GM12878 (cell line): ENCODE measurements at regions not wholly inside any gene's neighbourhood (a gene's known extent, or its start where the extent isn't known, plus 50 kb on each side); places are given as distances from the start of the nearest gene placed in this dataset.

Source experiments
- ATAC-seq: fragments of 200-7000 bp; cut with Tn5 transposase; 3 replicates; pipeline ENCODE4 v1.9.1; 2020; ENCODE audit warnings: mild to moderate bottlenecking, moderate library complexity
- BruUV-seq: library from RNA; stranded (reverse); fragments of 400-500 nt; replicated peaks from 2 replicates; lab custom pipeline; 2021; lab: Mats Ljungman, UMichigan
- CTCF ChIA-PET: fragments of 300-600 bp; sonication (Branson Sonifier 250); formaldehyde crosslinking; extraction: SDS; loops from one replicate; lab custom pipeline; 2021; ENCODE audit warnings: inconsistent platforms; lab: Yijun Ruan, JAX
- POLR2A ChIA-PET: fragments of 350-600 bp; formaldehyde crosslinking; extraction: SDS; loops from one replicate; lab custom pipeline; 2021; ENCODE audit warnings: inconsistent platforms; lab: Charles Lee
- RAD21 ChIA-PET: fragments of 300-600 bp; sonication (Branson Sonifier 250); formaldehyde crosslinking; loops from one replicate; lab custom pipeline; 2023; ENCODE audit warnings: antibody characterized with exemption; ENCODE audit not compliant: unreplicated experiment; lab: Charles Lee
- SMC1A ChIA-PET: fragments of 300-600 bp; sonication (Branson Sonifier 250); formaldehyde crosslinking; loops from one replicate; lab custom pipeline; 2023; ENCODE audit not compliant: unreplicated experiment, uncharacterized antibody; lab: Charles Lee
- DNase-seq: peaks from one replicate; pipeline ENCODE4 v3.0.0-alpha.2; 2011; ENCODE audit warnings: low read depth, low spot score
- FAIRE-seq: peaks from 3 replicates; lab custom pipeline; 2011; peaks lifted over from hg19 to GRCh38; lab: Jason Lieb, UNC
- H2AFZ ChIP-seq: 2 replicates; pipeline ENCODE4 v1.6.0; 2011; ENCODE audit warnings: low read depth, low read length, control low read depth; ENCODE audit not compliant: control insufficient read depth
- H3K27ac ChIP-seq: 2 replicates; pipeline ENCODE4 v1.5.1; 2011; ENCODE audit warnings: control low read depth; ENCODE audit not compliant: control insufficient read depth, insufficient read depth
- H3K27me3 ChIP-seq, 2 experiments: replicated peaks in 1 of 2; 2 replicates each; pipeline versions ENCODE4 v1.6.0 to v1.6.1; 2011; ENCODE audit warnings: low read length in 1 of 2; ENCODE audit not compliant: control insufficient read depth in 2 of 2, insufficient read depth in 2 of 2
- H3K36me3 ChIP-seq, 2 experiments: 2 replicates each; pipeline ENCODE4 v1.5.1; 2011; ENCODE audit warnings: low read length in 1 of 2; ENCODE audit not compliant: control insufficient read depth in 2 of 2, insufficient read depth in 2 of 2
- H3K4me1 ChIP-seq: 2 replicates; pipeline ENCODE4 v1.6.1; 2011; ENCODE audit warnings: mild to moderate bottlenecking, low read length, moderate library complexity, mixed read lengths; ENCODE audit not compliant: control insufficient read depth, insufficient read depth
- H3K4me2 ChIP-seq: 2 replicates; pipeline ENCODE4 v1.6.0; 2011; ENCODE audit warnings: control low read depth; ENCODE audit not compliant: control insufficient read depth, insufficient read depth
- H3K4me3 ChIP-seq: fragments of 200-600 bp; sonication (generic); 2 replicates; pipeline ENCODE4 v1.5.1; 2016
- H3K79me2 ChIP-seq: 2 replicates; pipeline ENCODE4 v1.6.0; 2011; ENCODE audit warnings: low read length; ENCODE audit not compliant: control insufficient read depth, insufficient read depth
- H3K9ac ChIP-seq: 2 replicates; pipeline ENCODE4 v1.8.0; 2011; ENCODE audit warnings: low read length, control low read depth, mixed read lengths; ENCODE audit not compliant: control insufficient read depth, insufficient read depth
- H3K9me3 ChIP-seq: replicated peaks from 3 replicates; pipeline ENCODE4 v1.5.1; 2011; ENCODE audit warnings: mild to moderate bottlenecking, low read length; ENCODE audit not compliant: control insufficient read depth, insufficient read depth
- H4K20me1 ChIP-seq: 2 replicates; pipeline ENCODE4 v1.6.0; 2011; ENCODE audit not compliant: control insufficient read depth, insufficient read depth
- BMI1 ChIP-seq: fragments of 450-650 bp; IDR thresholded peaks from 2 replicates; pipeline ENCODE4 v1.6.1; 2016; ENCODE audit warnings: mild to moderate bottlenecking, moderate library complexity, borderline replicate concordance
- ETV6 ChIP-seq, 2 experiments: fragments of 450-650 bp in 1 of 2; IDR thresholded peaks in 1 of 2; conservative IDR thresholded peaks in 1 of 2; 2 replicates each; pipeline ENCODE4 v1.6.1; 2014; ENCODE audit warnings: antibody characterized with exemption in 1 of 2, borderline replicate concordance in 1 of 2, low read depth in 1 of 2, mild to moderate bottlenecking in 1 of 2, moderate library complexity in 1 of 2
- EZH2 ChIP-seq: IDR thresholded peaks from 2 replicates; pipeline ENCODE4 v1.6.1; 2012; ENCODE audit warnings: low read depth, mild to moderate bottlenecking, control low read depth, inconsistent platforms, low read length, borderline replicate concordance; ENCODE audit not compliant: control insufficient read depth
- HDAC2 ChIP-seq: fragments of 200-600 bp; sonication (generic); IDR thresholded peaks from 2 replicates; pipeline ENCODE4 v1.6.1; 2017
- IRF3 ChIP-seq: fragments of 450-650 bp; IDR thresholded peaks from 2 replicates; pipeline ENCODE4 v1.6.1; 2014; ENCODE audit warnings: mild to moderate bottlenecking
- MEF2B ChIP-seq: fragments of 450-650 bp; IDR thresholded peaks from 2 replicates; pipeline ENCODE4 v1.6.1; 2018; ENCODE audit warnings: mild to moderate bottlenecking, moderate library complexity; ENCODE audit not compliant: partially characterized antibody, poor library complexity, severe bottlenecking
- NR2C1 ChIP-seq: fragments of 450-650 bp; IDR thresholded peaks from 2 replicates; pipeline ENCODE4 v1.6.1; 2017; ENCODE audit warnings: antibody characterized with exemption, mild to moderate bottlenecking, moderate library complexity
- POLR2AphosphoS2 ChIP-seq: IDR thresholded peaks from 2 replicates; pipeline ENCODE4 v1.6.1; 2011; ENCODE audit warnings: low read depth, mild to moderate bottlenecking, low read length, improper control_type of control experiment, moderate library complexity
- SUZ12 ChIP-seq: fragments of 200-600 bp; sonication (generic); IDR thresholded peaks from one replicate; pipeline ENCODE4 v1.6.1; 2018; ENCODE audit warnings: antibody characterized with exemption, mild to moderate bottlenecking; ENCODE audit not compliant: unreplicated experiment
- TCF12 ChIP-seq: IDR thresholded peaks from 2 replicates; pipeline ENCODE4 v1.6.1; 2011; ENCODE audit warnings: low read depth, mild to moderate bottlenecking, low read length
- USF1 ChIP-seq: IDR thresholded peaks from 2 replicates; pipeline ENCODE4 v1.6.1; 2011; ENCODE audit warnings: borderline replicate concordance, low read depth, mild to moderate bottlenecking, moderate library complexity, mixed read lengths, low read length; ENCODE audit not compliant: insufficient read depth; ENCODE audit errors: extremely low read length
- ZBTB4 ChIP-seq: fragments of 450-650 bp; formaldehyde crosslinking; IDR thresholded peaks from 2 replicates; pipeline ENCODE4 v1.4.0; 2022; ENCODE audit warnings: mild to moderate bottlenecking, moderate library complexity
- ZNF687 ChIP-seq: fragments of 450-650 bp; IDR thresholded peaks from 2 replicates; pipeline ENCODE4 v1.6.1; 2017; ENCODE audit warnings: mild to moderate bottlenecking, moderate library complexity
- in situ Hi-C: fragments of 300-500 bp; cut with MboI; formaldehyde crosslinking; loops from 9 replicates; pipeline ENCODE4 v1.14.3; 2018; ENCODE audit warnings: mixed read lengths
- intact Hi-C: fragments of 100-400 bp; cut with micrococcal nuclease; formaldehyde crosslinking; loops from one replicate; pipeline ENCODE4 v1.14.2; 2022; ENCODE audit not compliant: unreplicated experiment

DNA sequence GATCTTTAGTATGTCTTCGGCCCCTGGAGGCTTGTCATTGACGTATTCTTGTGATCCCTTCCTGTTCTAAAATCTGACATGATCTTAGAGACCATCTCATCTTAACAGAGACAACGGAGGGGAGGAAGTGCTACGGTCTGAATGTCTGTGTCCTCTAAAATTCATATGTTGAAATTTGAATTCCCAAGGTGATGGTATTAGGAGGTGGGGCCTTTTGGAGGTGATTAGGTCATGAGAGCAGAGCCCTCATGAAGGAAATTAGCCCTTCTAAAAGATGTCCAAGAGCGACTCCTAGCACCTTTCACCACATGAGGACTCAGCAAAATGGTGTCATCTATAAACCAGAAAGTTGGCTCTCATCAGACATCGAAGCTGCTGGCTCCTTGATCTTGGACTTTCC, 233.2 kb upstream of the CMC1 start (continued):
- no peak for TF ChIP-seq EZH2

DNA sequence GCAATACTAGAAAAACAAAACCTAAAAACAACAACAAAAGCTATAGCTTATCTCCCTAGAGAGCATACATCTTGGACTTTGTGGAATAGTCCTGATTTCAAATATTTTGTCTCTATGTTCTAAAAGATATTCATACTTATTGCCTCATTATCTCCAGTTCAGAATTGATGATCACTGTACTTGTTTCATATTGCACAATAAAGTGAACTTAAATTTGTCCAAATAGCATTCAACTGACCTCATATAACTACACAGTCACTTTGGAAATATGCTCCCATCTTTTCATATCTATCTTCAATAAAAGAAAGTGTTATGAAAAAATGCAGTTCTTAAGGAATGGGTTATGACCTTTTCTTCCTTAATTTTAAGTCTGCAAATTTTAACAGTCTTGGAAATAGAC, 228.6 kb upstream of the CMC1 start:
- no TSS peak for BruUV-seq
- SMC1A ChIA-PET, result interaction anchor here (0.7 to 15.2 kb wide), 31 partner anchors 9 to 316 kb away, joined by 3 to 296 read pairs (median 5); partner anchors contain the start of gene EOMES
- no peaks in the 10 kb centered on the region for H4K20me1 ChIP-seq
- no peak overlapping the region for H2AFZ ChIP-seq
- H3K27ac ChIP-seq, result no peak overlapping the region
- H3K9me3 ChIP-seq, result no peaks in the 10 kb centered on the region
- no peaks in the 10 kb centered on the region for H3K27me3 ChIP-seq
- DNase-seq (no peak), ATAC-seq (no peak), FAIRE-seq (no peak)
- H3K4me2 ChIP-seq, result no peak overlapping the region
- POLR2A ChIA-PET, result interaction anchor here (0.7 to 2.2 kb wide), 10 partner anchors 10 to 312 kb away, joined by 3 to 9 read pairs (median 4); partner anchors contain the start of gene EOMES
- CTCF ChIA-PET, result interaction anchor here (0.6 to 3.3 kb wide), 5 partner anchors 69 to 314 kb away, joined by 3 to 19 read pairs (median 14); partner anchors contain the start of gene EOMES
- H3K79me2 ChIP-seq, result no peaks in the 10 kb centered on the region
- RAD21 ChIA-PET, result interaction anchor here (0.7 to 13.4 kb wide), 15 partner anchors 25 to 325 kb away, joined by 3 to 248 read pairs (median 7); partner anchors contain the start of gene EOMES
- no peaks in the 10 kb centered on the region for H3K36me3 ChIP-seq
- no peaks in the 10 kb centered on the region for H3K4me1 ChIP-seq
- no peak overlapping the region for H3K9ac ChIP-seq
- in situ Hi-C loops (no loop called here), intact Hi-C loops (loop anchor here (2.0 to 5.0 kb wide), 4 partner anchors 86 to 314 kb away; partner anchors contain the start of gene EOMES)
- no peak overlapping the region for H3K4me3 ChIP-seq
- TF ChIP-seq ZBTB4 (CRISPR knock-in tag) (no peak), MEF2B (no peak), ZNF687 (no peak), IRF3 (no peak), SUZ12 (no peak), HDAC2 (no peak), TCF12 (no peak), USF1 (no peak), BMI1 (no peak), ETV6 (conservative IDR thresholded peaks at IDR 0.05 in 1 of 2, IDR thresholded peaks at IDR 0.05 in 1 of 2; ENCODE audit: borderline replicate concordance in 1 of 2, low read depth in 1 of 2) (no peak), POLR2AphosphoS2 (no peak), NR2C1 (no peak)
